Activated naive CD8-positive, alpha-beta T cell treated with anti-CD3 and anti-CD28 coated beads, Interleukin-2, amount 50 U/mL, for 24 hours (primary cell): ENCODE measurements at regions not wholly inside any gene's neighbourhood (a gene's known extent, or its start where the extent isn't known, plus 50 kb on each side); places are given as distances from the start of the nearest gene placed in this dataset.

Experiments
- ATAC-seq: fragments of 150-1000 bp; cut with Tn5 transposase; one replicate; pipeline ENCODE4 v1.10.0; 2021
- DNase-seq: peaks from one replicate; pipeline ENCODE4 v3.0.0; 2021
- H3K27ac Mint-ChIP-seq: one replicate; pipeline ENCODE4 v1.8.0; 2021; ENCODE audit warnings: mild to moderate bottlenecking, mixed read lengths
- H3K27me3 Mint-ChIP-seq: one replicate; pipeline ENCODE4 v1.8.0; 2021; ENCODE audit warnings: mixed read lengths
- H3K36me3 Mint-ChIP-seq: one replicate; pipeline ENCODE4 v1.8.0; 2021; ENCODE audit warnings: low read depth, mixed read lengths
- H3K4me1 Mint-ChIP-seq: one replicate; pipeline ENCODE4 v1.8.0; 2021; ENCODE audit warnings: mixed read lengths
- H3K4me3 Mint-ChIP-seq: one replicate; pipeline ENCODE4 v1.8.0; 2021; ENCODE audit warnings: mild to moderate bottlenecking, moderate library complexity, mixed read lengths
- H3K9me3 Mint-ChIP-seq: one replicate; pipeline ENCODE4 v1.8.0; 2021; ENCODE audit warnings: mixed read lengths

DNA sequence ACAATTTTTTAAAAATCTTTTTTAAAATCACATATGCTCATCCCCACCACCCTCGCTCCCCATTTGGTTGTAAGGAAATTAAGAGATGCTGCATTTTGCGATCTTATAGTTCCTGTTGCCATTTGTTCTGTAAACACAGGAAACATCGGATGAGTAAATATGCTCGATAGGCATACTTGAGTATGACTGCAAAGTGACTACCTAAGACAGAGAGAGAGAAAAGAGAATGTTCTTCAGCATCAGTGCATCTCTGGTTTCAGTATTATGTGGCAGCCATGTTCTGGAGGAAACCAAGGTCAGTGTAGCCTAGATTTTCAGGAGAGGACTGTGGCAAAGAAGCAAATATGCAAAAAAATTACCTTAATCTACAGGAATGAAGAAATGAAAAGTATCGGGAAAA, 265.5 kb upstream of the FMN2 start:
- Mint-ChIP-seq H3K27ac (no peak overlapping the region), H3K27me3 (no peaks in the 10 kb centered on the region), H3K36me3 (no peaks in the 10 kb centered on the region), H3K9me3 (no peaks in the 10 kb centered on the region), H3K4me1 (no peaks in the 10 kb centered on the region), H3K4me3 (no peak overlapping the region)
- ATAC-seq (no peak), DNase-seq (no peak)

DNA sequence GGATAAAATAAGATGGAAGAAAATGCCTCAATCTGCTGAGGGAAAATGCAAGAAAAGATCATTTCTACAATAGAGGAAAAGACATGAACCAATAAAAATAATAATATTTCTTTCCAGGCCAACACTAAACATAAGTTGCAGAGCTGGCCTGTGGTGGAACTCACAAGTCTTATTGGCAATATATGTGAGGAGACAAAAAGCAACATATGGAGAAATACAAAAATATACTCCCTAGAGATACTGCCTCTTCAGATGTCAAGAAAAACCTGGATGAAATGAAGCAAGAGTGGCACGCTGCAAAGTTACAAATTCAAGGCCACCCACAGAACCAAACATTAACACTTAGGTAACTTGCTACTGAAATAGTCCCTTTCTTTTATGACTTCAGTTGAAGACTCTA, 264.9 kb upstream of the FMN2 start:
- no peak for ATAC-seq
- no peak for DNase-seq
- no peaks in the 10 kb centered on the region for H3K4me1 Mint-ChIP-seq
- no peak overlapping the region for H3K27ac Mint-ChIP-seq
- no peaks in the 10 kb centered on the region for H3K36me3 Mint-ChIP-seq
- no peaks in the 10 kb centered on the region for H3K27me3 Mint-ChIP-seq
- no peak overlapping the region for H3K4me3 Mint-ChIP-seq
- H3K9me3 Mint-ChIP-seq: no peaks in the 10 kb centered on the region

DNA sequence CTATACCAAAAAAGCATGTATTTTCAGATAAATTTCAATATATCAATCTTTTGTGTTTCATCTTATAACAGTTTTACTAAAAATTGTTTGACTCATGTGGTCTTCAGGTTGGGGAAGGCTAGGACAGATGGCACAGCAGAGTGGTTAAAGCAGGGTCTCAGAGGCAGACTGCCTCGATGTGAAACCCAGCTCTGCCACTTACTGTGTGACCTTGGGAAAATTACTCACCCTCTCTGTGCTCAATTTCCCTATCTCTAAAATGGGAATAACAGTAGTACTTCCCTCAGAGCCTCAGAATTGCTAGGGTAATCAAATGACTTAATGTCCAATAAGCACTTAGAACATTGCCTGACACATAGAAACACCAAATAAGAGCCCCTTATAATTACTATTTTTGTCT, 262.1 kb upstream of the FMN2 start:
- no peak overlapping the region for H3K27ac Mint-ChIP-seq
- H3K27me3 Mint-ChIP-seq: no peaks in the 10 kb centered on the region

DNA sequence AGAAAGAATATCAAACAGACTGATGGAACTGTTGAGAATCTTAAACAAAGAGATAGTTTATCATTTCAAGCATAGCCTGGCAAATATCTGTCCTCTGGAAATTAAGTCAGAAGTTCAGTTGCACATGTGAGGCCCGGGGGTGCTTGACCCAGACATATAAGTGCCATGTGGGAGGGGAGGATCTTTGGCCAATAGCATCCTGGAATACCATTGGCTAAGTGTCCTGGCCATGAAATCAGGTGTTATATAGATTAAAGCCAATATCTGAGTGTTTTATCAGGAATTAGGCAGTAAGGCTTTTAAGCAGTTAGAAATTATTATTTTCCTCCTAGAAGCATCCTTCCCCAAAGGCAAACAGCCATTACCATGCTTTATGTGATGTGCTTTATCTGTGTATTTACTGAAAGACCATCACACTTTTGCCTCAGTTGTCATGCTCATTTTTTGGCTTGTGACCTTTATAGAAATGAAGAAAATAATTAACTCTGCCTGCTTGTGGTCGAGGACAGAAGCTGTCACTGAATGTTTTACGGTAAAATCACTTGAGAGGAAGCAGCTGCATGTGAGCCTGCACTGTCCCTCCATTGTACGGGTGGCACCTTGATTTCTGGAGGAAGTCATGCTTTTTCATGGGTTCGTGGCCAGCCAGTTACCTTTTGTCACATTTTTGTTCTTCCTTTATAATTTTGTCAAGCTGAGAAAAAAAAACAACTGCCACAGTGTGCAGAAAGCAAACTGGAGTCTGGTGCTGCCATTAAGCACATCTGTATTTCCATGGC, 259.9 kb upstream of the FMN2 start:
- no peaks in the 10 kb centered on the region for H3K36me3 Mint-ChIP-seq
- no peak for DNase-seq
- no peaks in the 10 kb centered on the region for H3K4me1 Mint-ChIP-seq
- ATAC-seq: no peak
- no peak overlapping the region for H3K27ac Mint-ChIP-seq
- H3K9me3 Mint-ChIP-seq: no peaks in the 10 kb centered on the region
- no peaks in the 10 kb centered on the region for H3K27me3 Mint-ChIP-seq
- no peak overlapping the region for H3K4me3 Mint-ChIP-seq

More for the DNA sequence above, 262.1 kb upstream of the FMN2 start:
- ATAC-seq: no peak
- H3K4me3 Mint-ChIP-seq: no peak overlapping the region
- no peaks in the 10 kb centered on the region for H3K36me3 Mint-ChIP-seq
- no peak for DNase-seq
- no peaks in the 10 kb centered on the region for H3K4me1 Mint-ChIP-seq
- no peaks in the 10 kb centered on the region for H3K9me3 Mint-ChIP-seq

DNA sequence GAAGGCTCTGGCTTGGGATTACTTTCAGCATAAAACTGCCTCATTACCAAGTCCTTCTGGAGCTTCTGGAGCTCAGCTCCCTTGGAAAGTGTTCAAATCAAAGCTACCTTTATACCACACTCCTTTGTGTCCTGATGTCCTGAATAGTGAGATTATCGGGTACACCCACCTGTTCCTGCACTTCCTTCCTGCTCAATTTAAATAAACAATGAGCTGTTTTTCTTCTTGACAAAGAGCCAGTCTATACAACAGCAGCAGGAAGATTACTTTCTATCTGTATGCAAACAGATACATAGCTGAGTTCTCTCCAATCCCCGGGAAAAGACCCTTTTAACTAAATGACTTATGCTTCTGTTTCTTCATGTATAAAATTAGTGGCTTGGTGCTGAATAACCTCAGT, 258.0 kb upstream of the FMN2 start:
- Mint-ChIP-seq H3K4me1 (no peaks in the 10 kb centered on the region), H3K4me3 (no peak overlapping the region), H3K36me3 (no peaks in the 10 kb centered on the region), H3K27ac (no peak overlapping the region), H3K27me3 (no peaks in the 10 kb centered on the region), H3K9me3 (no peaks in the 10 kb centered on the region)
- DNase-seq (no peak), ATAC-seq (no peak)

DNA sequence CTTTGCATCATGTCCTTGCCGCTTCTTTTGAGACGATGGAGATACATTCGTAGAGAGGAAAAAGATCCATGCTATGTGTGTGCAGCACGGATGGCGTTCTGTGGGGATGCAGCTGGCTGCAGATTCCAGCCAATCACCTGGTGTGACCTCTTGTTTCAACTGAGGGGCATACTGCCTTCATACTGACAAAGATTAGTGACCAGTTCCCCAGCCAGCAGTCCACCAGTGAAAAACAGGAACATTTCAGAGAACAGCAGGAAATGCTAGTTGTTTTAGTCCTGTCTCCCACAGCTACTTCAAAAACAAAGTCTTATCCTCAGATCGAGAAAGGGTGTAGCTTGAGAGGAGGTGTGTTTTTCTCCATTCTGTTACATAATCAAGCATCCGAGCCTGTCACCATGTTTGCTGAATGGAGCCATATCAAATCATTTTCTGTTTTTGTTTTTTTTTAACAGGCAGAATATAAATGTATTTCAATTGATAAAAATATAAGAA, 255.7 kb upstream of the FMN2 start:
- no peaks in the 10 kb centered on the region for H3K9me3 Mint-ChIP-seq
- H3K27me3 Mint-ChIP-seq: no peaks in the 10 kb centered on the region
- no peaks in the 10 kb centered on the region for H3K36me3 Mint-ChIP-seq
- H3K27ac Mint-ChIP-seq: no peak overlapping the region
- no peaks in the 10 kb centered on the region for H3K4me1 Mint-ChIP-seq
- ATAC-seq: no peak
- H3K4me3 Mint-ChIP-seq: no peak overlapping the region
- DNase-seq: no peak

DNA sequence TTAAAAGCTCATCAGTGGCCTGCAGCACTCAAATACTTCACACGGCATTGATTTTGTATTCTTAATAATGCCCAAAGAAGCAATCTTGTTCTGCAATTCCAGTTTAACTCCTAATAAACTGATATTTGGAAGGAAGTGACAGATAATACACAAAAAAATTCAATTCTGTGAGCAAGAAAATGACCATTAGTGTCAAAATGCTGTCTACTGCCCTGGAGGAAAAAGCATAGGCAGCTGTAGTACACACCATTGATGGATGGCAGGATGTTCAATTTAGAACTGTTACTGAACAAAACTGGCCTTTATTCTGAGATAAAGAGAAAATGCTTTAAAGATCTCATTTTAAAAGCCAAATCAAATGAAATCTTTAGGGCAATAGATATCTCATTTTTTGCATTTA, 251.3 kb upstream of the FMN2 start:
- Mint-ChIP-seq H3K36me3 (no peaks in the 10 kb centered on the region), H3K4me3 (no peak overlapping the region), H3K27me3 (no peaks in the 10 kb centered on the region), H3K27ac (no peak overlapping the region), H3K4me1 (no peaks in the 10 kb centered on the region), H3K9me3 (no peaks in the 10 kb centered on the region)
- ATAC-seq (no peak), DNase-seq (no peak)

DNA sequence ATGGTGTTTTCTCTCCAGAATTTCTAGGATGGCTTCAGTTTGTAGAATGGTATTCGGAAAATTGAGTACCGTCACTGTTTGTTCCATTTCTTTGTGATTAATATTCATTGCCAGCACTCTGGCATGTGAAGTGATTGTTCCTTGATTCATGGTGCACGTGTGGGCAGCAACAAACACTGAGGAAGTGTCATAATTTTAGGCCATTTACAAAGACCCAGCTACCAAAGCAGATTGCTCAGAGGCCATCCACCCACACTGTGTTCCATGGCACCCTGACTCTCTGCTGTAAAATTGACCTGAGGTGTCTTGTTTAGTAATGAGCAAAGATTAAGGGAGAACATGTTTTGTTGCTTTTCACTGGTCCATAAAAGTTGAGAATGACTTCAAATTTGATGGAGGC, 250.9 kb upstream of the FMN2 start:
- Mint-ChIP-seq H3K9me3 (no peaks in the 10 kb centered on the region), H3K4me3 (no peak overlapping the region), H3K36me3 (no peaks in the 10 kb centered on the region), H3K27ac (no peak overlapping the region), H3K27me3 (no peaks in the 10 kb centered on the region), H3K4me1 (no peaks in the 10 kb centered on the region)
- ATAC-seq (no peak), DNase-seq (no peak)

DNA sequence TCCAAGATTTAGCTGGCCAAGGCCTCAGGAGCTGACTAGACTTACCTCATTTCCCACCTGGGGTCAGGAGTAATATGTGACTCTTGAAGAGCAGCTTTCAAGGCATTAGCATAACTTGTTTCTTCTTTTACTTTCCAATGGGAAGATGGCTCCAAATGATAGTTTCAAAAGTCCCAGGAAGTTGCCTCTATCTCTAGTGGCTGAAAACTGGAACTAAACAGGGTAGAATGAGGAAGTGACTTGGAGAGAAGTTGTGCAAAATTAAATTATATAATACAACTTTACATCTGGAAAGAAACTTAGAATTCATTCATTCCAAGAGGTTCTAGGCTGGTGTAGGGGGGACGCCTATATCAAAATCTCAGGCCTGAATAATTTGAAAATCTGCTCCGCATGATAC, 250.1 kb upstream of the FMN2 start:
- H3K27ac Mint-ChIP-seq: no peak overlapping the region
- no peaks in the 10 kb centered on the region for H3K36me3 Mint-ChIP-seq
- H3K4me3 Mint-ChIP-seq: no peak overlapping the region
- DNase-seq (no peak), ATAC-seq (no peak)
- no peaks in the 10 kb centered on the region for H3K9me3 Mint-ChIP-seq
- H3K27me3 Mint-ChIP-seq: no peaks in the 10 kb centered on the region
- no peaks in the 10 kb centered on the region for H3K4me1 Mint-ChIP-seq

DNA sequence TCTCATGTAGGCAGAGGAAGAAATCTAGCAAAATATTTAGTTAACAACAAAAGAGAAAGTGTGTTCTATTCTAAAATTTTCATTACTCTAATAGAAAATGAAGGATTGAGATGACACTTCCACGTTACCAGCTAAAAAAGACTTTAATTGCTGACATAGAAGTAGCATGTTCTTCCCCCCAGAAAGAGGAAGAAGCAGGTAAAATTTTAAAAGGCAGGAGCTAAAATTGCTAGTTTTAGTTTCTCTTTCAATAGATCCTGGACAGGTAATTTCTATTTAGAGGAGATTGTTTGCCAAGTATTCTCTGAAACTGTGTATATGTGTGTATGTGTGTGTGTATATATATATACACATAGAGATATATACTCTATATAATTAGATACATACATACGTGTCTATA, 248.1 kb upstream of the FMN2 start:
- H3K36me3 Mint-ChIP-seq: no peaks in the 10 kb centered on the region
- DNase-seq (no peak), ATAC-seq (no peak)
- no peaks in the 10 kb centered on the region for H3K9me3 Mint-ChIP-seq
- H3K27me3 Mint-ChIP-seq: no peaks in the 10 kb centered on the region
- no peak overlapping the region for H3K27ac Mint-ChIP-seq
- no peak overlapping the region for H3K4me3 Mint-ChIP-seq
- no peaks in the 10 kb centered on the region for H3K4me1 Mint-ChIP-seq

DNA sequence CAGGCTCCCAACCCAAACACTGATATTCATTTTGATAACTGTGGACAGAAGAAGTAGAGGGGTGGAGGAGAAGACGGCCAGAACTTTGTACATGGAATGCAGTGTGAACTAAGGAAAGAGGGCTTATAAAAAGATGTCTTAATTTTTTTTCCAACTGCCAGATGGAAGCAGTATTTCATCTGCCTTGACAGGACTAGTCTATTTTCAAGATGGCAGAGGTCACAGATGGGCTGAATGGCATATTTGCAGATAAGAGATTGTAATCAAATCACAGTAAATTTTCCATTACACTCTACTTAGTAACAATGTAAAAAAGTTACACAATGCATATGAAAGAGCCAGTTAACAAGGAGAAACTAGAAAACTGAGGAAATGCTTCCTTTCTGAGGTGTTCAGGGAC, 246.8 kb upstream of the FMN2 start:
- ATAC-seq (no peak), DNase-seq (no peak)
- H3K4me3 Mint-ChIP-seq: no peak overlapping the region
- no peak overlapping the region for H3K27ac Mint-ChIP-seq
- no peaks in the 10 kb centered on the region for H3K27me3 Mint-ChIP-seq
- no peaks in the 10 kb centered on the region for H3K9me3 Mint-ChIP-seq
- no peaks in the 10 kb centered on the region for H3K36me3 Mint-ChIP-seq
- H3K4me1 Mint-ChIP-seq: no peaks in the 10 kb centered on the region

DNA sequence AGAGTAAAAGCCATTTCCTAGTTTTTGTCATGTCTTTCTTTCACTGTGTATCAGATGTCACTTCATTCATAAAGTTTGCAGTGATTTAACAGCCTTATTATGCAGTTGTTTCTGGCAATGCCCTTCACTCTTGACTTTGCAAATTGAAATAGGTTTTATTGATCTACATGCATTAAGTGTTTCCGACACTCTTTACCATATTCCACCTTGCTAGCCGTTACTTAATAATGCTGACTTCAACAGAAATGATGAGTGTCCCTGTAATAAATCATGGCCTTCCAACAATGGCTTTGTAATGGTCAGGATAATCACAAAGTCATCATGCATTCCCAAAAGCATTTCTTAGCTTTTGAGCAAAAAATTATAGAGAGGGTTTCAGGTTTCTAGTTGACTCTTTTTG, 236.8 kb upstream of the FMN2 start:
- DNase-seq (no peak), ATAC-seq (no peak)
- no peak overlapping the region for H3K4me3 Mint-ChIP-seq
- H3K27me3 Mint-ChIP-seq: peaks cover 2% of the 10 kb centered on the region
- H3K27ac Mint-ChIP-seq: no peak overlapping the region
- peaks cover 2% of the 10 kb centered on the region for H3K36me3 Mint-ChIP-seq
- H3K9me3 Mint-ChIP-seq: peaks cover 14% of the 10 kb centered on the region
- H3K4me1 Mint-ChIP-seq: no peaks in the 10 kb centered on the region

DNA sequence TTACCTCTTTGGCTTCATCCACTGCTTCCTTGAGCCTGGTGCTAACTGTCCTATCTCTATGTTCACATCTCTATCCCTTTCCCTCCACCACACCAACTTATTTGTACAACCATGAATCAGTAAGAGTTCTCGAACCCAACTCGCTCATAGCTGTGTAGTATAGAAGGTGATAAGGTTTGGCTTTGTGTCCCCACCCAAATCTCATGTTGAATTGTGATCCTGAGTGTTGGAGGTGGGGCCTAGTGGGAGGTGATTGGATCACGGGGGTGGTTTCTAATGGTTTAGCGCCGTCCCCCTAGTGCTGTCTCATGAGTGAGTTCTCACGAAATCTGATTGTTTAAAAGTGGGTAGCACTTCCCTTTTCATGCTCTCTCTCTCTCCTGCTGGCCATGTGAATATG, 235.6 kb upstream of the FMN2 start:
- peaks cover 2% of the 10 kb centered on the region for H3K36me3 Mint-ChIP-seq
- no peak overlapping the region for H3K4me3 Mint-ChIP-seq
- no peaks in the 10 kb centered on the region for H3K4me1 Mint-ChIP-seq
- H3K9me3 Mint-ChIP-seq: peaks cover 15% of the 10 kb centered on the region
- ATAC-seq: no peak
- H3K27ac Mint-ChIP-seq: no peak overlapping the region
- DNase-seq: no peak
- peaks cover 2% of the 10 kb centered on the region for H3K27me3 Mint-ChIP-seq

DNA sequence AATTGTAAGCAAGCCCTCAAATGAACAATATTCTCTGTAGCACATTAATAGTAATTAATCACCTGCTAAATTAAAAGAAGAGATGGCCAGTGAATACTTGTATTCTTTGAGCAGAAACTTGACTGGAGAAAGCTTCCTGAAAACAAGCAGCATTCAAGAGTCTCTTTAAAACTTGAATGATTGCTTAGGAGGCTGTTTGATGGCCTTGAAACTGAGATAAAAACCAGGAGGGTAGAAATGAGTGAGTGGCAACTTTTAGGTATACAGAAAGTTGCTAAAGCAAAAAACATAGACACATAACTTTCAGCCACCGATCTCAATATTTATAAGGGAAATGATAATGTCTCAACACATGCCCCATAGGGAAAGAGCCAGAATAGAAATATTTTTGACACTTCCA, 234.8 kb upstream of the FMN2 start:
- peaks cover 2% of the 10 kb centered on the region for H3K27me3 Mint-ChIP-seq
- peaks cover 18% of the 10 kb centered on the region for H3K9me3 Mint-ChIP-seq
- no peak overlapping the region for H3K27ac Mint-ChIP-seq
- H3K4me1 Mint-ChIP-seq: no peaks in the 10 kb centered on the region
- DNase-seq (no peak), ATAC-seq (no peak)
- peaks cover 2% of the 10 kb centered on the region for H3K36me3 Mint-ChIP-seq
- H3K4me3 Mint-ChIP-seq: no peak overlapping the region

DNA sequence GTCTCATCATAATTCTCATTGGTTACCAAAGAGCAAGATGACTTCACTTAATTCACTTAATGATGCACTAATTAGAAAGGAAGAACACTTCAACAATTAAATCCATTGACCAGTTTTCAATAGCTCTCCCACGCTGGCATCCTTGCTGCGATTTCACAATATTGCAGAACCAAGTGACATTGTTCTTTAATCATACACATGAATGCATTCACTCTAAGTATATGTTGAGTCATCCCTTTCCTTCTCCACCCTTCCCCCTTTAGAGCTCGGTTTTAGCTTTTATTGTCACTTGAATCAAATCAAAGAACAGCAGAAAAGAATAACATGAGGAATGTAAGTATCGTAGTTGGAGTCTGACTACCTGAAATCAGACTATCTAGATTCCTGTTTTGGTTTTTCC, 233.6 kb upstream of the FMN2 start:
- no peak for DNase-seq

DNA sequence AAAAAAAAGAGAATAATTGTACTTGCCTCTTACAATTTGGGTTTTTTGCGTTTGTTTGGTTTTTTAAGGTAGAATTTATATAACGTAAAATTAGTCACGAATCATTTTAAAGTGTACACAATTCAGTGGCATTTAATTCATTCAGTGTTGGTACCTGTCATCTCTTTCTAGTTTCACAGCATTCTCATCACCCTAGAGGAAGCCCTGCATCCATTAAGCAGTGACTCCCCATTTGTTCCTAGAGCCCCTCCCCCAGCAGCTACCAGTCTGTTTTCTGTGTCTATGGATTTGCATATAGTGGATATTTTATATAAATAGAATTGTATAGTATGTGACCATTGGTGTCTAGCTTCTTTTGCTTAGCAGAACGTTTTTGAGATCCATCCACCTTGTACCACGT, 233.2 kb upstream of the FMN2 start:
- Mint-ChIP-seq H3K27me3 (peaks cover 2% of the 10 kb centered on the region), H3K4me1 (no peaks in the 10 kb centered on the region), H3K27ac (no peak overlapping the region), H3K36me3 (peaks cover 2% of the 10 kb centered on the region), H3K9me3 (peaks cover 20% of the 10 kb centered on the region), H3K4me3 (no peak overlapping the region)
- ATAC-seq (no peak), DNase-seq (no peak)

More for the DNA sequence above, 233.6 kb upstream of the FMN2 start:
- H3K9me3 Mint-ChIP-seq: peaks cover 18% of the 10 kb centered on the region
- ATAC-seq: no peak
- H3K27ac Mint-ChIP-seq: no peak overlapping the region
- no peak overlapping the region for H3K4me3 Mint-ChIP-seq
- no peaks in the 10 kb centered on the region for H3K4me1 Mint-ChIP-seq
- H3K27me3 Mint-ChIP-seq: peaks cover 2% of the 10 kb centered on the region
- peaks cover 2% of the 10 kb centered on the region for H3K36me3 Mint-ChIP-seq
